GM12878 (cell line): ENCODE measurements at regions not wholly inside any gene's neighbourhood (a gene's known extent, or its start where the extent isn't known, plus 50 kb on each side); places are given as distances from the start of the nearest gene placed in this dataset.

Source experiments
- ATAC-seq: fragments of 200-7000 bp; cut with Tn5 transposase; 3 replicates; pipeline ENCODE4 v1.9.1; 2020; ENCODE audit warnings: mild to moderate bottlenecking, moderate library complexity
- BruUV-seq: library from RNA; stranded (reverse); fragments of 400-500 nt; replicated peaks from 2 replicates; lab custom pipeline; 2021; lab: Mats Ljungman, UMichigan
- CTCF ChIA-PET: fragments of 300-600 bp; sonication (Branson Sonifier 250); formaldehyde crosslinking; extraction: SDS; loops from one replicate; lab custom pipeline; 2021; ENCODE audit warnings: inconsistent platforms; lab: Yijun Ruan, JAX
- POLR2A ChIA-PET: fragments of 350-600 bp; formaldehyde crosslinking; extraction: SDS; loops from one replicate; lab custom pipeline; 2021; ENCODE audit warnings: inconsistent platforms; lab: Charles Lee
- RAD21 ChIA-PET: fragments of 300-600 bp; sonication (Branson Sonifier 250); formaldehyde crosslinking; loops from one replicate; lab custom pipeline; 2023; ENCODE audit warnings: antibody characterized with exemption; ENCODE audit not compliant: unreplicated experiment; lab: Charles Lee
- SMC1A ChIA-PET: fragments of 300-600 bp; sonication (Branson Sonifier 250); formaldehyde crosslinking; loops from one replicate; lab custom pipeline; 2023; ENCODE audit not compliant: unreplicated experiment, uncharacterized antibody; lab: Charles Lee
- DNase-seq: peaks from one replicate; pipeline ENCODE4 v3.0.0-alpha.2; 2011; ENCODE audit warnings: low read depth, low spot score
- FAIRE-seq: peaks from 3 replicates; lab custom pipeline; 2011; peaks lifted over from hg19 to GRCh38; lab: Jason Lieb, UNC
- H2AFZ ChIP-seq: 2 replicates; pipeline ENCODE4 v1.6.0; 2011; ENCODE audit warnings: low read depth, low read length, control low read depth; ENCODE audit not compliant: control insufficient read depth
- H3K27ac ChIP-seq: 2 replicates; pipeline ENCODE4 v1.5.1; 2011; ENCODE audit warnings: control low read depth; ENCODE audit not compliant: control insufficient read depth, insufficient read depth
- H3K27me3 ChIP-seq, 2 experiments: replicated peaks in 1 of 2; 2 replicates each; pipeline versions ENCODE4 v1.6.0 to v1.6.1; 2011; ENCODE audit warnings: low read length in 1 of 2; ENCODE audit not compliant: control insufficient read depth in 2 of 2, insufficient read depth in 2 of 2
- H3K36me3 ChIP-seq, 2 experiments: 2 replicates each; pipeline ENCODE4 v1.5.1; 2011; ENCODE audit warnings: low read length in 1 of 2; ENCODE audit not compliant: control insufficient read depth in 2 of 2, insufficient read depth in 2 of 2
- H3K4me1 ChIP-seq: 2 replicates; pipeline ENCODE4 v1.6.1; 2011; ENCODE audit warnings: mild to moderate bottlenecking, low read length, moderate library complexity, mixed read lengths; ENCODE audit not compliant: control insufficient read depth, insufficient read depth
- H3K4me2 ChIP-seq: 2 replicates; pipeline ENCODE4 v1.6.0; 2011; ENCODE audit warnings: control low read depth; ENCODE audit not compliant: control insufficient read depth, insufficient read depth
- H3K4me3 ChIP-seq: fragments of 200-600 bp; sonication (generic); 2 replicates; pipeline ENCODE4 v1.5.1; 2016
- H3K79me2 ChIP-seq: 2 replicates; pipeline ENCODE4 v1.6.0; 2011; ENCODE audit warnings: low read length; ENCODE audit not compliant: control insufficient read depth, insufficient read depth
- H3K9ac ChIP-seq: 2 replicates; pipeline ENCODE4 v1.8.0; 2011; ENCODE audit warnings: low read length, control low read depth, mixed read lengths; ENCODE audit not compliant: control insufficient read depth, insufficient read depth
- H3K9me3 ChIP-seq: replicated peaks from 3 replicates; pipeline ENCODE4 v1.5.1; 2011; ENCODE audit warnings: mild to moderate bottlenecking, low read length; ENCODE audit not compliant: control insufficient read depth, insufficient read depth
- H4K20me1 ChIP-seq: 2 replicates; pipeline ENCODE4 v1.6.0; 2011; ENCODE audit not compliant: control insufficient read depth, insufficient read depth
- E4F1 ChIP-seq: fragments of 450-650 bp; IDR thresholded peaks from 2 replicates; pipeline ENCODE4 v1.6.1; 2018; ENCODE audit warnings: borderline replicate concordance, mild to moderate bottlenecking; ENCODE audit not compliant: partially characterized antibody
- ELK1 ChIP-seq: IDR thresholded peaks from 2 replicates; pipeline ENCODE4 v1.6.1; 2012; ENCODE audit warnings: low read depth, low read length, improper control_type of control experiment
- ETV6 ChIP-seq, 2 experiments: fragments of 450-650 bp in 1 of 2; IDR thresholded peaks in 1 of 2; conservative IDR thresholded peaks in 1 of 2; 2 replicates each; pipeline ENCODE4 v1.6.1; 2014; ENCODE audit warnings: antibody characterized with exemption in 1 of 2, borderline replicate concordance in 1 of 2, low read depth in 1 of 2, mild to moderate bottlenecking in 1 of 2, moderate library complexity in 1 of 2
- FOXM1 ChIP-seq: IDR thresholded peaks from 2 replicates; pipeline ENCODE4 v1.6.1; 2012; ENCODE audit warnings: low read depth, mild to moderate bottlenecking, inconsistent platforms, low read length, moderate library complexity
- HDGF ChIP-seq: fragments of 450-650 bp; IDR thresholded peaks from 2 replicates; pipeline ENCODE4 v1.6.1; 2016; ENCODE audit warnings: antibody characterized with exemption
- HSF1 ChIP-seq: fragments of 150-350 bp; IDR thresholded peaks from 2 replicates; pipeline ENCODE4 v1.6.1; 2014; ENCODE audit warnings: mild to moderate bottlenecking, low read depth, low read length
- KDM1A ChIP-seq: fragments of 200-600 bp; sonication (generic); IDR thresholded peaks from 2 replicates; pipeline ENCODE4 v1.6.1; 2016; ENCODE audit warnings: borderline replicate concordance
- SMAD5 ChIP-seq: IDR thresholded peaks from 2 replicates; pipeline ENCODE4 v1.6.1; 2016; ENCODE audit warnings: antibody characterized with exemption, low read depth
- SMC3 ChIP-seq: IDR thresholded peaks from 2 replicates; pipeline ENCODE4 v1.6.1; 2011; ENCODE audit warnings: low read length, improper control_type of control experiment, borderline replicate concordance
- ZNF217 ChIP-seq: fragments of 450-650 bp; IDR thresholded peaks from 2 replicates; pipeline ENCODE4 v1.6.1; 2017; ENCODE audit warnings: antibody characterized with exemption, mild to moderate bottlenecking
- ZNF687 ChIP-seq: fragments of 450-650 bp; IDR thresholded peaks from 2 replicates; pipeline ENCODE4 v1.6.1; 2017; ENCODE audit warnings: mild to moderate bottlenecking, moderate library complexity
- WGBS: methylation state at CpG from one replicate; pipeline ENCODE4 v1.1.6; 2016; ENCODE audit warnings: low lambda C conversion rate; ENCODE audit not compliant: insufficient replicate concordance, insufficient coverage; ENCODE audit errors: missing lambda C conversion rate; 5-methylcytosine and 5-hydroxymethylcytosine counted together
- in situ Hi-C: fragments of 300-500 bp; cut with MboI; formaldehyde crosslinking; loops from 9 replicates; pipeline ENCODE4 v1.14.3; 2018; ENCODE audit warnings: mixed read lengths
- intact Hi-C: fragments of 100-400 bp; cut with micrococcal nuclease; formaldehyde crosslinking; loops from one replicate; pipeline ENCODE4 v1.14.2; 2022; ENCODE audit not compliant: unreplicated experiment

- TF ChIP-seq ETV6 (conservative IDR thresholded peaks at IDR 0.05 in 1 of 2, IDR thresholded peaks at IDR 0.05 in 1 of 2; ENCODE audit: borderline replicate concordance in 1 of 2, low read depth in 1 of 2), result no peak
- TF ChIP-seq ZNF217, result no peak
- TF ChIP-seq SMC3, result no peak
- TF ChIP-seq KDM1A, result no peak
- TF ChIP-seq E4F1, result no peak
- no peak for TF ChIP-seq SMAD5
Measured at GRCh38 chr12:119249383-119250155, 70.8 kb downstream of the HSPB8 start (continued).

GRCh38 chr12:119255314-119255713 lies 76.6 kb downstream of the HSPB8 start:
- ChIA-PET POLR2A (no interaction called here), RAD21 (no interaction called here), SMC1A (no interaction called here), CTCF (no interaction called here)
- Histone ChIP-seq H3K79me2 (no peaks in the 10 kb centered on the region), H3K9me3 (no peaks in the 10 kb centered on the region; the same call in 2 of the 3 replicates), H3K4me2 (no peak overlapping the region), H4K20me1 (no peaks in the 10 kb centered on the region), H2AFZ (no peak overlapping the region), H3K9ac (no peak overlapping the region), H3K27ac (no peak overlapping the region), H3K4me3 (no peak overlapping the region), H3K4me1 (no peaks in the 10 kb centered on the region), H3K27me3 (no peaks in the 10 kb centered on the region; a peak in 1 of 4 replicates), H3K36me3 (no peaks in the 10 kb centered on the region)
- in situ Hi-C loops (no loop called here), intact Hi-C loops (no loop called here)
- no TSS peak for BruUV-seq
- FAIRE-seq, result no peak
- DNase-seq, result no peak
- TF ChIP-seq HSF1, result no peak
- no peak for TF ChIP-seq ZNF687
- TF ChIP-seq ELK1, result no peak
- TF ChIP-seq HDGF, result no peak
- no peak for TF ChIP-seq ZNF217
- TF ChIP-seq FOXM1, result no peak
- no peak for ATAC-seq
- 31% methylated on average over 4 of the region's 4 CpGs for WGBS
